DOHH2 (cell line): ENCODE measurements at regions not wholly inside any gene's neighbourhood (a gene's known extent, or its start where the extent isn't known, plus 50 kb on each side); places are given as distances from the start of the nearest gene placed in this dataset.

Experiments
- EZH2phosphoT487 ChIP-seq: fragments of 200-600 bp; sonication (generic); IDR thresholded peaks from 2 replicates; pipeline ENCODE4 v1.6.1; 2017; ENCODE audit warnings: borderline replicate concordance, mild to moderate bottlenecking, antibody characterized with exemption, low read length, moderate library complexity, mixed read lengths
- TF ChIP-seq, protein P1 (sequence below): fragments of 200-600 bp; sonication (generic); IDR thresholded peaks from one replicate; pipeline ENCODE4 v1.5.1; 2014; ENCODE audit warnings: antibody characterized with exemption, mild to moderate bottlenecking, low read depth, low read length; ENCODE audit not compliant: poor library complexity, severe bottlenecking

DNA sequence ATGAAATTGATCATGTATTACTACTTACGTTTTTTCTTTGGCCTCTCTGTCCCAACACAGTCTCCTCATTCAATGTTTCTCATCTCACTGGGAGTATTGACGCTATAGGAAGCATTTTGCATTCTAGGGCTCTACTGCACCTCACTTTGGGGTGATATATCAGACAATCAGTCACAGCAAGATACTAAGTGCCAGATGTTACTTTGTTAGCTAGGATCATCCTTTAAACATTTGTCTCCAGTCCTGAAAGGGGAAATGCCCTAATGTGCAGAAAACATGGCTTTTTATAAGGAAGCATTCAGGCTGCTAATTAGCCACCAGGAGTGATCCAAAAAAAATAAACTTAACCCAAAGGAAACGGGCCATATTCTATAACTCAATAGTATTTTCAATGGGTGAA, 409.1 kb downstream of the RWDD3 start:
- TF ChIP-seq, protein P1, sequence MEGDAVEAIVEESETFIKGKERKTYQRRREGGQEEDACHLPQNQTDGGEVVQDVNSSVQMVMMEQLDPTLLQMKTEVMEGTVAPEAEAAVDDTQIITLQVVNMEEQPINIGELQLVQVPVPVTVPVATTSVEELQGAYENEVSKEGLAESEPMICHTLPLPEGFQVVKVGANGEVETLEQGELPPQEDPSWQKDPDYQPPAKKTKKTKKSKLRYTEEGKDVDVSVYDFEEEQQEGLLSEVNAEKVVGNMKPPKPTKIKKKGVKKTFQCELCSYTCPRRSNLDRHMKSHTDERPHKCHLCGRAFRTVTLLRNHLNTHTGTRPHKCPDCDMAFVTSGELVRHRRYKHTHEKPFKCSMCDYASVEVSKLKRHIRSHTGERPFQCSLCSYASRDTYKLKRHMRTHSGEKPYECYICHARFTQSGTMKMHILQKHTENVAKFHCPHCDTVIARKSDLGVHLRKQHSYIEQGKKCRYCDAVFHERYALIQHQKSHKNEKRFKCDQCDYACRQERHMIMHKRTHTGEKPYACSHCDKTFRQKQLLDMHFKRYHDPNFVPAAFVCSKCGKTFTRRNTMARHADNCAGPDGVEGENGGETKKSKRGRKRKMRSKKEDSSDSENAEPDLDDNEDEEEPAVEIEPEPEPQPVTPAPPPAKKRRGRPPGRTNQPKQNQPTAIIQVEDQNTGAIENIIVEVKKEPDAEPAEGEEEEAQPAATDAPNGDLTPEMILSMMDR = no peak
- TF ChIP-seq EZH2phosphoT487 = no peak
